HG02678 (cell line): ENCODE measurements at regions not wholly inside any gene's neighbourhood (a gene's known extent, or its start where the extent isn't known, plus 50 kb on each side); places are given as distances from the start of the nearest gene placed in this dataset.

Experiments used
- ATAC-seq: cut with Tn5 transposase; IDR thresholded peaks from one replicate; pipeline ENCODE4 v1.9.1; 2021; ENCODE audit warnings: mild to moderate bottlenecking, moderate library complexity; ENCODE audit not compliant: unreplicated experiment

GRCh38 chr2:235244255-235245220 is 249.3 kb upstream of the AGAP1 start:
- ATAC-seq = no peak

DNA sequence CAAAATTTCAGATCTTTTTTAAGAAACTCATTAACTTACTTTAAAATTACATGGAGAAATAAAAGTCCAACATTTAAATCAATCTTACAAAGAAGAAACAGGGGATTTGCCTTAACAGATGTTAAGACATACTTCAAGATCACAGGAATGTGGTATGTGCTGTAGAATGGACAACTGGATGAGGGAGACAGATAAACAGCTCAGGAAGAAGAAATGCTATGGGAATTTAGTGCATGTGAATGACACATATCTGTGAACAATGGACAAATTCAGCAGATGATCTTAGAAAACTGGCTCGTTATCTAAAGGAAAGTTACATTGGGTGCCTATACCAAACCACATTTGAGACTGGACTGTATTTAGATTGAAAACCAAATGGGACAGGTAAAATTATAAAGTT is 246.8 kb upstream of the AGAP1 start:
- no peak for ATAC-seq

DNA sequence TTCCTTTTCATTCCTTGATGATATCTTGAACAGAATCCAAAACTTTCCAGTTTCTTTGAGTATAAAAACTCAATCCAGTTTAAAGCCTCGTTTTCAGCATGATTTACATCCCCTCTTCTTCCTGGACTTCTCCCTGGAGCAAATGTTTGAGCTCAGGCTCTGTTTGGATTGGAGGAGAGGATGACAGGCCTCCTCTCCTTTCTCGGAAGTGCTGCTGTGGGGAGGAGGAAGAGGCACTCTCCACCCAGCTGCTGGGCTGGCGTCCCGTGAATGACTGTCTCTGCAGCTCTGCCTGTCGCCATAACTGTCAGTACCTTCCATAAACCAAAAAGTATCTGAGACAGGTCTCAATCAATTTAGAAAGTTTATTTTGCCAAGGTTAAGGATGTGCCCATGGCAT is 238.2 kb upstream of the AGAP1 start:
- no peak for ATAC-seq

- ATAC-seq = no peak
Measured at GRCh38 chr2:235257590-235257989, 236.3 kb upstream of the AGAP1 start.

DNA sequence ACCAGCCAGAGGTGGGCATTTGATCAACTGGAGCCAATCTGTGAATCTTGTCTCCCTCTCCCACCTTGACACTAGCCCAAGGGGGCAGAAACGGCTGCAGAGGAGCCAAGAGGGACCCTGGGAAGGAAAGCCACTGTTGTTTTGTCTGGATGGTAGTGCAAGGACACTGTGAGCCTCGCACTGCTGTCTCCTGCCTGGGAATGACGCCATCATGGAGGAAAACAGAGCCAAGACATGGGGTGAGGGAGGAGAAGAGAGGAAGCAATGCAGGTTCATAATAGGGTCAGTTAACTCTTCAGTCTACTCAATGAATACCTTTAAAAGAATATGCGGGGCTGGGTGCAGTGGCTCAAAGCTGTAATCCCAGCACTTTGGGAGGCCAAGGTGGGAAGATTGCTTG is 231.1 kb upstream of the AGAP1 start:
- ATAC-seq = no peak

GRCh38 chr2:235263205-235264120 is 230.4 kb upstream of the AGAP1 start:
- no peak for ATAC-seq

GRCh38 chr2:235264121-235264493 is 229.7 kb upstream of the AGAP1 start:
- ATAC-seq = no peak

DNA sequence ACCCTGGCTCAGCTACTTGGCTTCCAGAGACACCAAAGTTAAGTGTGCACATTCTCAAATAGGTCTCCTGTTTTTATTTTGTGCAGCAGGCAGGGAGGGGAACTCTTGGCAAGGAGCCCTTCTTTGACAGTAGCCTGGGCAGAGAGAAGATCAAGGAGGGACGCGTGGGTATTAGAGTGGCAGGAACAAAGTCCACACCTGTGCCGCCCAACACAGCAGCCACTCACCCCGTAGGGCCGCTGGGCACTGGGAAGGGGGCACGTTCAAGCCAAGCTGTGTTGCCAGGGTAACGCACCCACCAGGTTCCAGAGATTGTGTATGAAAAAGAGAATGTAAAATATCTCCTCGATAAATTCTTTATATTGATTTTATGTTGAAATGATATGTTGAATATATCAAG is 229.3 kb upstream of the AGAP1 start:
- no peak for ATAC-seq

GRCh38 chr2:235265348-235265965 is 228.4 kb upstream of the AGAP1 start:
- ATAC-seq = no peak

DNA sequence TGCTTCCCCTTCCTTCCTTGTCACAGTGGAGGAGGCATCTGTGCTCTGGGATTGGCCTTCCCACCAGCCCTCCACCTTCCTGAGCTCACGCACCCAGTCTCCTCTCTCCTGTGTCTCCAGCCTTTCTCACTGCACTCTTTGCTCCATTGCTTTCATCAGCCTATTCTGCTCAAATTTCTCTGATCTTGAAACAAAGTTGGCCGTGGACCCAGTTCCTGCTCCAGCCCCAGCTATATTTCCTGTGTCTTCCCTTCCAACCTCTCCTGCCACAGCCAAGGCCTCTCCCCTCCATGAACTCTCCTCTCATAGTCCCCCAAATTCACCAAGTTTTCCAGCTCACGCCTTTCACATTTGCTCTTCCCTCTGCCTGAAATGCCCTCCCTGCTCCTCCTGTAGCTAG is 226.6 kb upstream of the AGAP1 start:
- ATAC-seq = no peak

GRCh38 chr2:235268535-235268934 is 225.3 kb upstream of the AGAP1 start:
- ATAC-seq = no peak

- ATAC-seq = peak; percentile 59
Measured at GRCh38 chr2:235270291-235270690, 223.6 kb upstream of the AGAP1 start.

DNA sequence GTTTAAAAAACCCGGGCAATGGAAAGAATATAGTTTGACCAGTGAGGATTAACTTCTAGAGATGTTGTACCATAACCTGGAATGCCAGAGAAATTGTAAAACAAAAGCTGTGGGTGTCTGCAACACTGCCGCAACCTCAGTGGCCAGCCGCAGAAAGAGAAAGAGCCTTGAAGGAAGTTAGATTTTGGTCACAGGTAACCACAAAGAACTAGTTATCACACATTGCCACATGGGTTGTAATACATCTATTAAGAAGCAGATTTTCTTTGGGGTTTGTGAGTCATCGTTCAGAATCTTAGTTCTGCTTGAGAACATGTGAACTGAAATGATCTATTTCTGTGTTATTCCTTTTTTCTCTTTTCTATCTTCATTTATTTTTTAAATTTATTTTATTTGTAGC is 222.9 kb upstream of the AGAP1 start:
- ATAC-seq = peak; percentile 89

GRCh38 chr2:235271936-235272335 is 221.9 kb upstream of the AGAP1 start:
- no peak for ATAC-seq

DNA sequence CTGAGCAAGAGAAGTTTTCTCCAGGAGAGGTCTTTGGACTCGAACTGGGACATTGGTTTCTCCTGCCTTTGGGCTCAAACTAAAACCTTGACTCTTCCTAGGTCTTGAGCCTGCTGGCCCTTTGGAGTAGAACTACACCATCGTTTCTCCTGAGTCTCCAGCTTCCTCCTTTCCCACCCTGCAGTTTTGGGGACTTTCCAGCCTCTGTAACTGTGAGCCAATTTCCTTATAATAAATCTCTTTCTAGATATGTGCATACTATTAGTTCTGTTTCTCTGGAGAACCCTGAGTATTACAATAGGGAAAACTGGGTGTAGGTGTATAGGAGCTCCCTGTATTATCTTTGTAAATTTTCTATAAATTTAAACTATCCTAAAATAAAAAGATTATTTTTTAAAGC is 219.8 kb upstream of the AGAP1 start:
- no peak for ATAC-seq

DNA sequence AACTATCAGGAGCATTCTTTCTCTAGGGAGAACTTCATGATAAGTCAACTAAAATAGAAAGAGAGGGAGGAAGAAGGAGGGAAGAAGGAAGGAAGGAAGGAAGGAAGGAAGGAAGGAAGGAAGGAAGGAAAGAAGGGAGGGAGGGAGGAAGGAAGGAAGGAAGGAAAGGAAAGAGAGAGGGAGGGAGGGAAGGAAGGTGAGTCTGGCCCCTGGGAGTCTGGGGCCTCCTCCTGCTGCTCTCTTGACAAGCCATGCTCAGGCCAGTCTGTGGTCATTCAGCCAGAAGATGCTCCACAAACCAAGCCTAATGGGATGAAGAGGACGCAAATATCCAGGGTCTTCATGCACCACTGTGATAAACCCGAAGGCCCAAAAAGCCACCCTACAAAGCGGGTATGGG is 216.4 kb upstream of the AGAP1 start:
- no peak for ATAC-seq

DNA sequence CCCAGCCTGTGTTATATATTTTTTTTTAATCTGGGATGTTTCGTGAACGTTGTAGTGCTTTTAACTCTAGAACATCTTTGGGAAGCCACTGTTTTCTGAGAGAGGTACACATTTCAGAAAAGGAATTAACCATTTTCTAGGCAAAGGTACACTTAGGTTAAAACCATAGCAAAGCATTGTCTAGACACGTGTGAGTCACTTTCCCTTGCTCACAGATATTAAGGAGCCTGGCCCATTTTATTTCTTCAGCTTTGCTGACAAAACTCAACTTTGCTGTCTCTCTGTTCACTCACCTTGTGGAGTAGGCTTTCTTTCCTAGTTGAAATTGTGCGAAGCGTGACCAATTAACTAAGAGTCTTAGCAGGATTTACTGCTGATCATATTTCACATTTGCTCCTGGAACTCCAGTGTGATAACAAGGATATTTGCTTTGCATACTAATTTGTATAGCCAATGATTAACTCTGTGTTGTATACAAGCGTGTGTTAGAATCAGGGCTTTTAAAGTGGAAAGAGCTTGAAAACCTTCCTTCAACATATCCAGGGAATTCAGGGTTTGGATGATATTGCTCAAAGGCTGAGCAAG is 215.0 kb upstream of the AGAP1 start:
- ATAC-seq = no peak

GRCh38 chr2:235279965-235280364 is 213.9 kb upstream of the AGAP1 start:
- ATAC-seq = no peak

- no peak for ATAC-seq
Measured at GRCh38 chr2:235283246-235283645, 210.6 kb upstream of the AGAP1 start.

DNA sequence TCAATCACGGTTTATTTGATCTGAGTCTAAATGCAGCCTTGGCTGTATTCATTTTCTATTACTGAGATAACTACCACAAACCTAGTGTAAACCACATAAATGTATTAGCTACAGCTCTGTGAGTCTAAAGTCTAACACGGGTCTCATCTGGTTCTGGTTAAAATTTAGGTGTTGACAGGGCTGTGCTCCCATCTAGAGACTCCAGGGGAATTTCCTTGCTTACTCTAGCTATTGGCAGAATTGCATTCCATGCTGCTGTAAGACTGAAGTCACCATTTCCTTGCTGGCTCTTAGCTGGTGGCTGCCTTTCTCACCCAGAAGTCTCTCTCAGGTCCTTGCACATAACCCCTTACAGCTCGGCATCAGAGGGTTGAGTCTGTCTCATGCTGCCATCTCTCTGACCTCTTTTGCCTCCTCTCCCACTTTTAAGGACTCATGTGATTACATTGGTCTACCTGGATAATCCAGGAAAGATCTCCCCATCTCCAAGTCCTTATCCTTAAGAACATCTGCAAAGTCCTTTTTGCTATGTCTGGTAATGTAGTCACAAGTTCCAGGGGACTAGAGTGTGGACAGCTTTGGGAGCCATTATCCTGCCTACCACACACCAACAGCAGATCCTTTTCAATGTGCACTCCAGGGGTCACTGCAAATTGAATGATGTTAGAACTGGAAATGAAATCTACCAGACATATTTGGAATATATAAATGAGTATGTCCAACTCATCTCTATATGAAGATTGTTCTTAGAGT is 207.0 kb upstream of the AGAP1 start:
- ATAC-seq = no peak
